ENCODE measurements at regions not wholly inside any gene's neighbourhood (a gene's known extent, or its start where the extent isn't known, plus 50 kb on each side); places are given as distances from the start of the nearest gene placed in this dataset.
"Not testable (repeated sequence)": the region's sequence is repeated elsewhere in the genome, so short reads cannot be mapped to it uniquely, and the experiment has no call there.

- Histone ChIP-seq H3K4me3 (ENCODE audit: low read depth in 1 of 2, low read length in 2 of 2) (no peak overlapping the region), H3K4me1 (ENCODE audit: control insufficient read depth in 1 of 2, insufficient read depth in 2 of 2, low read length in 2 of 2) (peaks cover 6 to 7% of the 10 kb centered on the region in 2 donors), H3K9me3 (ENCODE audit: control insufficient read depth in 1 of 2, low read length in 2 of 2) (no peaks in the 10 kb centered on the region)
Measured at GRCh38 chr21:15119486-15119885, 54.7 kb upstream of the NRIP1 start.

GRCh38 chr21:15121097-15121654 lies 56.4 kb upstream of the NRIP1 start:
- Histone ChIP-seq H3K27ac (ENCODE audit: low read length) (peak overlapping the region; percentile 20), H3K4me3 (ENCODE audit: low read depth in 1 of 2, low read length in 2 of 2) (peak overlapping the region in 1 of 2 donors; percentile 1), H3K36me3 (ENCODE audit: control insufficient read depth in 1 of 2, insufficient read depth in 2 of 2, low read length in 2 of 2) (no peaks in the 10 kb centered on the region), H3K4me1 (ENCODE audit: control insufficient read depth in 1 of 2, insufficient read depth in 2 of 2, low read length in 2 of 2) (peaks cover 6 to 7% of the 10 kb centered on the region in 2 donors), H3K27me3 (ENCODE audit: low read depth, low read length) (no peaks in the 10 kb centered on the region), H3K9me3 (ENCODE audit: control insufficient read depth in 1 of 2, low read length in 2 of 2) (no peaks in the 10 kb centered on the region)

More at GRCh38 chr21:15119486-15119885, 54.7 kb upstream of the NRIP1 start:
- no peaks in the 10 kb centered on the region for H3K36me3 ChIP-seq (ENCODE audit: control insufficient read depth in 1 of 2, insufficient read depth in 2 of 2, low read length in 2 of 2)
- H3K27me3 ChIP-seq (ENCODE audit: low read depth, low read length): no peaks in the 10 kb centered on the region
- no peak overlapping the region for H3K27ac ChIP-seq (ENCODE audit: low read length)

- Histone ChIP-seq H3K9me3 (ENCODE audit: control insufficient read depth in 1 of 2, low read length in 2 of 2) (no peaks in the 10 kb centered on the region), H3K4me3 (ENCODE audit: low read depth in 1 of 2, low read length in 2 of 2) (peak overlapping the region in 1 of 2 donors; percentile 1)
Measured at GRCh38 chr21:15121655-15122120, 56.9 kb upstream of the NRIP1 start.

GRCh38 chr21:15122241-15122640 lies 57.4 kb upstream of the NRIP1 start:
- H3K4me1 ChIP-seq (ENCODE audit: control insufficient read depth in 1 of 2, insufficient read depth in 2 of 2, low read length in 2 of 2): peaks cover 6 to 7% of the 10 kb centered on the region in 2 donors
- peak overlapping the region; percentile 20 for H3K27ac ChIP-seq (ENCODE audit: low read length)
- H3K27me3 ChIP-seq (ENCODE audit: low read depth, low read length): no peaks in the 10 kb centered on the region
- no peak overlapping the region for H3K4me3 ChIP-seq (ENCODE audit: low read depth in 1 of 2, low read length in 2 of 2)
- H3K36me3 ChIP-seq (ENCODE audit: control insufficient read depth in 1 of 2, insufficient read depth in 2 of 2, low read length in 2 of 2): no peaks in the 10 kb centered on the region
- H3K9me3 ChIP-seq (ENCODE audit: control insufficient read depth in 1 of 2, low read length in 2 of 2): no peaks in the 10 kb centered on the region

More at GRCh38 chr21:15121655-15122120, 56.9 kb upstream of the NRIP1 start:
- no peaks in the 10 kb centered on the region for H3K36me3 ChIP-seq (ENCODE audit: control insufficient read depth in 1 of 2, insufficient read depth in 2 of 2, low read length in 2 of 2)
- peak overlapping the region; percentile 20 for H3K27ac ChIP-seq (ENCODE audit: low read length)
- H3K4me1 ChIP-seq (ENCODE audit: control insufficient read depth in 1 of 2, insufficient read depth in 2 of 2, low read length in 2 of 2): peaks cover 6 to 7% of the 10 kb centered on the region in 2 donors
- H3K27me3 ChIP-seq (ENCODE audit: low read depth, low read length): no peaks in the 10 kb centered on the region

GRCh38 chr21:15124731-15125130 lies 59.9 kb upstream of the NRIP1 start:
- H3K9me3 ChIP-seq (ENCODE audit: control insufficient read depth in 1 of 2, low read length in 2 of 2): no peaks in the 10 kb centered on the region
- no peaks in the 10 kb centered on the region for H3K36me3 ChIP-seq (ENCODE audit: control insufficient read depth in 1 of 2, insufficient read depth in 2 of 2, low read length in 2 of 2)
- peaks cover 6 to 7% of the 10 kb centered on the region in 2 donors for H3K4me1 ChIP-seq (ENCODE audit: control insufficient read depth in 1 of 2, insufficient read depth in 2 of 2, low read length in 2 of 2)
- H3K4me3 ChIP-seq (ENCODE audit: low read depth in 1 of 2, low read length in 2 of 2): no peak overlapping the region
- H3K27me3 ChIP-seq (ENCODE audit: low read depth, low read length): no peaks in the 10 kb centered on the region
- H3K27ac ChIP-seq (ENCODE audit: low read length): no peak overlapping the region

GRCh38 chr21:15126948-15127347 lies 62.1 kb upstream of the NRIP1 start:
- H3K4me1 ChIP-seq (ENCODE audit: control insufficient read depth in 1 of 2, insufficient read depth in 2 of 2, low read length in 2 of 2): peaks cover 1 to 4% of the 10 kb centered on the region in 2 donors
- H3K4me3 ChIP-seq (ENCODE audit: low read depth in 1 of 2, low read length in 2 of 2): no peak overlapping the region
- H3K27ac ChIP-seq (ENCODE audit: low read length): no peak overlapping the region
- H3K9me3 ChIP-seq (ENCODE audit: control insufficient read depth in 1 of 2, low read length in 2 of 2): no peaks in the 10 kb centered on the region
- no peaks in the 10 kb centered on the region for H3K36me3 ChIP-seq (ENCODE audit: control insufficient read depth in 1 of 2, insufficient read depth in 2 of 2, low read length in 2 of 2)
- H3K27me3 ChIP-seq (ENCODE audit: low read depth, low read length): no peaks in the 10 kb centered on the region

- Histone ChIP-seq H3K27ac (ENCODE audit: low read length) (no peak overlapping the region), H3K27me3 (ENCODE audit: low read depth, low read length) (no peaks in the 10 kb centered on the region), H3K4me3 (ENCODE audit: low read depth in 1 of 2, low read length in 2 of 2) (no peak overlapping the region), H3K4me1 (ENCODE audit: control insufficient read depth in 1 of 2, insufficient read depth in 2 of 2, low read length in 2 of 2) (no peaks in the 10 kb centered on the region), H3K36me3 (ENCODE audit: control insufficient read depth in 1 of 2, insufficient read depth in 2 of 2, low read length in 2 of 2) (no peaks in the 10 kb centered on the region), H3K9me3 (ENCODE audit: control insufficient read depth in 1 of 2, low read length in 2 of 2) (no peaks in the 10 kb centered on the region)
Measured at GRCh38 chr21:15127437-15127836, 62.6 kb upstream of the NRIP1 start.

- Histone ChIP-seq H3K27me3 (ENCODE audit: low read depth, low read length) (no peaks in the 10 kb centered on the region), H3K27ac (ENCODE audit: low read length) (no peak overlapping the region), H3K4me3 (ENCODE audit: low read depth in 1 of 2, low read length in 2 of 2) (no peak overlapping the region), H3K4me1 (ENCODE audit: control insufficient read depth in 1 of 2, insufficient read depth in 2 of 2, low read length in 2 of 2) (no peaks in the 10 kb centered on the region), H3K36me3 (ENCODE audit: control insufficient read depth in 1 of 2, insufficient read depth in 2 of 2, low read length in 2 of 2) (no peaks in the 10 kb centered on the region), H3K9me3 (ENCODE audit: control insufficient read depth in 1 of 2, low read length in 2 of 2) (no peaks in the 10 kb centered on the region)
Measured at GRCh38 chr21:15128267-15128666, 63.5 kb upstream of the NRIP1 start.

GRCh38 chr21:15128714-15129113 lies 63.9 kb upstream of the NRIP1 start:
- H3K36me3 ChIP-seq (ENCODE audit: control insufficient read depth in 1 of 2, insufficient read depth in 2 of 2, low read length in 2 of 2); H3K27ac ChIP-seq (ENCODE audit: low read length); H3K4me3 ChIP-seq (ENCODE audit: low read depth in 1 of 2, low read length in 2 of 2); H3K4me1 ChIP-seq (ENCODE audit: control insufficient read depth in 1 of 2, insufficient read depth in 2 of 2, low read length in 2 of 2); H3K9me3 ChIP-seq (ENCODE audit: control insufficient read depth in 1 of 2, low read length in 2 of 2); H3K27me3 ChIP-seq (ENCODE audit: low read depth, low read length): not testable (repeated sequence)

GRCh38 chr21:15130326-15130725 lies 65.5 kb upstream of the NRIP1 start:
- no peaks in the 10 kb centered on the region for H3K36me3 ChIP-seq (ENCODE audit: control insufficient read depth in 1 of 2, insufficient read depth in 2 of 2, low read length in 2 of 2)
- H3K4me3 ChIP-seq (ENCODE audit: low read depth in 1 of 2, low read length in 2 of 2): no peak overlapping the region
- no peak overlapping the region for H3K27ac ChIP-seq (ENCODE audit: low read length)
- H3K4me1 ChIP-seq (ENCODE audit: control insufficient read depth in 1 of 2, insufficient read depth in 2 of 2, low read length in 2 of 2): peaks cover 0 to 6% of the 10 kb centered on the region in 2 donors
- H3K27me3 ChIP-seq (ENCODE audit: low read depth, low read length): no peaks in the 10 kb centered on the region
- H3K9me3 ChIP-seq (ENCODE audit: control insufficient read depth in 1 of 2, low read length in 2 of 2): no peaks in the 10 kb centered on the region

GRCh38 chr21:15130751-15131150 lies 66.0 kb upstream of the NRIP1 start:
- H3K9me3 ChIP-seq (ENCODE audit: control insufficient read depth in 1 of 2, low read length in 2 of 2): no peaks in the 10 kb centered on the region
- H3K27ac ChIP-seq (ENCODE audit: low read length): no peak overlapping the region

GRCh38 chr21:15132781-15133180 lies 68.0 kb upstream of the NRIP1 start:
- no peak overlapping the region for H3K27ac ChIP-seq (ENCODE audit: low read length)
- H3K36me3 ChIP-seq (ENCODE audit: control insufficient read depth in 1 of 2, insufficient read depth in 2 of 2, low read length in 2 of 2): no peaks in the 10 kb centered on the region
- H3K9me3 ChIP-seq (ENCODE audit: control insufficient read depth in 1 of 2, low read length in 2 of 2): no peaks in the 10 kb centered on the region

More at GRCh38 chr21:15130751-15131150, 66.0 kb upstream of the NRIP1 start:
- Histone ChIP-seq H3K4me3 (ENCODE audit: low read depth in 1 of 2, low read length in 2 of 2) (no peak overlapping the region), H3K4me1 (ENCODE audit: control insufficient read depth in 1 of 2, insufficient read depth in 2 of 2, low read length in 2 of 2) (peaks cover 0 to 6% of the 10 kb centered on the region in 2 donors), H3K36me3 (ENCODE audit: control insufficient read depth in 1 of 2, insufficient read depth in 2 of 2, low read length in 2 of 2) (no peaks in the 10 kb centered on the region), H3K27me3 (ENCODE audit: low read depth, low read length) (no peaks in the 10 kb centered on the region)

More at GRCh38 chr21:15132781-15133180, 68.0 kb upstream of the NRIP1 start:
- peaks cover 0 to 6% of the 10 kb centered on the region in 2 donors for H3K4me1 ChIP-seq (ENCODE audit: control insufficient read depth in 1 of 2, insufficient read depth in 2 of 2, low read length in 2 of 2)
- H3K4me3 ChIP-seq (ENCODE audit: low read depth in 1 of 2, low read length in 2 of 2): no peak overlapping the region
- no peaks in the 10 kb centered on the region for H3K27me3 ChIP-seq (ENCODE audit: low read depth, low read length)

Data from muscle layer of duodenum (tissue), 2 donors.